Stomach (tissue), 4 donors: ENCODE measurements at regions not wholly inside any gene's neighbourhood (a gene's known extent, or its start where the extent isn't known, plus 50 kb on each side); places are given as distances from the start of the nearest gene placed in this dataset.

Source experiments
- EP300 ChIP-seq: sonication (generic); formaldehyde crosslinking; IDR thresholded peaks from one replicate; pipeline ENCODE4 v1.6.1; 2017; ENCODE audit warnings: antibody characterized with exemption
- POLR2A ChIP-seq, 4 donors: fragments of 450-650 bp; IDR thresholded peaks; one replicate each; pipeline ENCODE4 v1.6.1; 2016; ENCODE audit warnings: antibody characterized with exemption in 4 of 4, control low read depth in 2 of 4, mild to moderate bottlenecking in 1 of 4, moderate library complexity in 1 of 4
- POLR2AphosphoS5 ChIP-seq, 3 donors: sonication (generic); formaldehyde crosslinking; IDR thresholded peaks; one replicate each; pipeline ENCODE4 v1.6.1; 2016; ENCODE audit warnings: antibody characterized with exemption in 3 of 3
- TF ChIP-seq, protein P1 (sequence below), 7 experiments: fragments of 450-650 bp in 4 of 7; fragments of 200-600 bp in 3 of 7; sonication (generic) in 3 of 7; IDR thresholded peaks; one replicate each; pipeline ENCODE4 v1.5.1; 2016 to 2019; ENCODE audit warnings: antibody characterized with exemption in 7 of 7, control low read depth in 2 of 7, mild to moderate bottlenecking in 1 of 7

DNA sequence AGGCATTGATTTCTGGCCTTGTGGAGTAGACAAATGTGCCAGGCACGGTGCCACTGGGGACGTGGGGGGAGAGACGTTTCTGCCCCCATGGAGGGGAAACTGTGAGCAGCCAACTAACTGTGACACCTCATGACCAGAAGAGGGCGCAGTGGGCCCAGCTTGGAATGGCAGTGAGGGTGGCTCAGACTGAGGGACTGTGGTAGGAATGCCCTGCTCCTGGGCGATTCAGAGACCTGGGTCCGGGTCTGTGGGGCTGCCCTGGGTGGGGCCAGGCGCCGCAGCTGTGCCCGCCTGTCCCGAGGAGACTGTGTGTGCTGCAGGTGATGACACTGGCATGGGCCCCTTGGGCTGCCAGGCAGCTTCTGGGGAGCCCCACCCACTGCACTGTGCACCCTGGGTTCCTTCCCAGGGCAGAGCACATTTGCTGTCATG lies 60.6 kb downstream of the SLC25A47 start:
- TF ChIP-seq POLR2A (IDR thresholded peaks at IDR 0.05) (no peak), EP300 (no peak), POLR2AphosphoS5 (IDR thresholded peaks at IDR 0.05) (no peak)
- TF ChIP-seq, protein P1, sequence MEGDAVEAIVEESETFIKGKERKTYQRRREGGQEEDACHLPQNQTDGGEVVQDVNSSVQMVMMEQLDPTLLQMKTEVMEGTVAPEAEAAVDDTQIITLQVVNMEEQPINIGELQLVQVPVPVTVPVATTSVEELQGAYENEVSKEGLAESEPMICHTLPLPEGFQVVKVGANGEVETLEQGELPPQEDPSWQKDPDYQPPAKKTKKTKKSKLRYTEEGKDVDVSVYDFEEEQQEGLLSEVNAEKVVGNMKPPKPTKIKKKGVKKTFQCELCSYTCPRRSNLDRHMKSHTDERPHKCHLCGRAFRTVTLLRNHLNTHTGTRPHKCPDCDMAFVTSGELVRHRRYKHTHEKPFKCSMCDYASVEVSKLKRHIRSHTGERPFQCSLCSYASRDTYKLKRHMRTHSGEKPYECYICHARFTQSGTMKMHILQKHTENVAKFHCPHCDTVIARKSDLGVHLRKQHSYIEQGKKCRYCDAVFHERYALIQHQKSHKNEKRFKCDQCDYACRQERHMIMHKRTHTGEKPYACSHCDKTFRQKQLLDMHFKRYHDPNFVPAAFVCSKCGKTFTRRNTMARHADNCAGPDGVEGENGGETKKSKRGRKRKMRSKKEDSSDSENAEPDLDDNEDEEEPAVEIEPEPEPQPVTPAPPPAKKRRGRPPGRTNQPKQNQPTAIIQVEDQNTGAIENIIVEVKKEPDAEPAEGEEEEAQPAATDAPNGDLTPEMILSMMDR (IDR thresholded peaks at IDR 0.05) = peak in 5 of 7 experiments; percentile 47 to 83 (median 69)
